B cell (primary cell): ENCODE measurements at regions not wholly inside any gene's neighbourhood (a gene's known extent, or its start where the extent isn't known, plus 50 kb on each side); places are given as distances from the start of the nearest gene placed in this dataset.

Source experiments
- CTCF ChIP-seq: fragments of 200-600 bp; IDR thresholded peaks from one replicate; pipeline ENCODE4 v1.8.0; 2022; ENCODE audit warnings: antibody characterized with exemption, mild to moderate bottlenecking
- EZH2 ChIP-seq: IDR thresholded peaks from 2 replicates; pipeline ENCODE4 v1.6.1; 2012; ENCODE audit warnings: borderline replicate concordance, low read depth, mild to moderate bottlenecking, moderate library complexity, low read length; ENCODE audit not compliant: insufficient read depth, poor library complexity, severe bottlenecking

- no peak for TF ChIP-seq CTCF
- TF ChIP-seq EZH2: no peak
Observed at GRCh38 chr16:77571115-77571862, 136.5 kb upstream of the ADAMTS18 start.
